Trophoblast cell (in vitro differentiated cells and primary cell): ENCODE measurements at regions not wholly inside any gene's neighbourhood (a gene's known extent, or its start where the extent isn't known, plus 50 kb on each side); places are given as distances from the start of the nearest gene placed in this dataset.

Experiments
- DNase-seq, 2 donors: peaks; one replicate each; pipeline ENCODE4 v3.0.0-alpha.2; 2016
- H2AFZ ChIP-seq: 2 replicates; pipeline ENCODE4 v1.6.1; 2013; ENCODE audit warnings: low read length, moderate library complexity, mild to moderate bottlenecking; ENCODE audit not compliant: insufficient read depth, poor library complexity
- H2AK5ac ChIP-seq: 2 replicates; pipeline ENCODE4 v1.6.1; 2013; ENCODE audit warnings: mild to moderate bottlenecking, low read length
- H2BK120ac ChIP-seq: 2 replicates; pipeline ENCODE4 v1.6.1; 2013; ENCODE audit warnings: low read length, mild to moderate bottlenecking, moderate library complexity; ENCODE audit not compliant: insufficient read depth, poor library complexity
- H2BK12ac ChIP-seq: 2 replicates; pipeline ENCODE4 v1.6.1; 2013; ENCODE audit warnings: mild to moderate bottlenecking, low read length, moderate library complexity
- H2BK5ac ChIP-seq: 2 replicates; pipeline ENCODE4 v1.6.1; 2013; ENCODE audit warnings: low read length, low read depth, moderate library complexity, mild to moderate bottlenecking; ENCODE audit not compliant: poor library complexity
- H3K14ac ChIP-seq: 2 replicates; pipeline ENCODE4 v1.6.1; 2013; ENCODE audit warnings: mild to moderate bottlenecking, low read length
- H3K18ac ChIP-seq: 2 replicates; pipeline ENCODE4 v1.6.1; 2013; ENCODE audit warnings: mild to moderate bottlenecking, low read length
- H3K23ac ChIP-seq: 2 replicates; pipeline ENCODE4 v1.6.1; 2013; ENCODE audit warnings: low read length
- H3K27ac ChIP-seq: 2 replicates; pipeline ENCODE4 v1.5.1; 2013; ENCODE audit warnings: low read depth, mild to moderate bottlenecking, inconsistent platforms, low read length, moderate library complexity
- H3K27me3 ChIP-seq: 2 replicates; pipeline ENCODE4 v1.6.1; 2013; ENCODE audit warnings: inconsistent platforms, mild to moderate bottlenecking, low read length, moderate library complexity; ENCODE audit not compliant: insufficient read depth
- H3K36me3 ChIP-seq, 2 experiments: 1 replicate in 1 of 2; 2 replicates in 1 of 2; pipeline ENCODE4 v1.6.1; 2013; ENCODE audit warnings: low read length in 2 of 2, mild to moderate bottlenecking in 2 of 2, moderate library complexity in 1 of 2; ENCODE audit not compliant: insufficient read depth in 2 of 2, control insufficient read depth in 1 of 2
- H3K4ac ChIP-seq: 2 replicates; pipeline ENCODE4 v1.6.1; 2013; ENCODE audit warnings: low read depth, mild to moderate bottlenecking, low read length, moderate library complexity
- H3K4me1 ChIP-seq, 2 experiments: 1 replicate in 1 of 2; 2 replicates in 1 of 2; pipeline ENCODE4 v1.6.1; 2013; ENCODE audit warnings: low read length in 2 of 2, mild to moderate bottlenecking in 2 of 2, moderate library complexity in 1 of 2; ENCODE audit not compliant: insufficient read depth in 2 of 2, control insufficient read depth in 1 of 2
- H3K4me2 ChIP-seq: 2 replicates; pipeline ENCODE4 v1.6.1; 2013; ENCODE audit warnings: inconsistent platforms, mild to moderate bottlenecking, low read length, moderate library complexity
- H3K4me3 ChIP-seq: 2 replicates; pipeline ENCODE4 v1.5.1; 2013; ENCODE audit warnings: mild to moderate bottlenecking, low read depth, low read length, inconsistent platforms
- H3K79me1 ChIP-seq: one replicate; pipeline ENCODE4 v1.6.1; 2013; ENCODE audit warnings: low read length
- H3K79me2 ChIP-seq: 2 replicates; pipeline ENCODE4 v1.6.1; 2013; ENCODE audit warnings: low read length, mild to moderate bottlenecking; ENCODE audit not compliant: control insufficient read depth, insufficient read depth, poor library complexity
- H3K9ac ChIP-seq: 2 replicates; pipeline ENCODE4 v1.6.1; 2013; ENCODE audit warnings: mild to moderate bottlenecking, low read length
- H3K9me3 ChIP-seq: 2 replicates; pipeline ENCODE4 v1.6.1; 2013; ENCODE audit warnings: low read depth, mild to moderate bottlenecking, control low read depth, inconsistent platforms, low read length; ENCODE audit not compliant: insufficient read depth
- H4K12ac ChIP-seq: 2 replicates; pipeline ENCODE4 v1.6.1; 2013; ENCODE audit warnings: low read depth, mild to moderate bottlenecking, low read length, moderate library complexity
- H4K8ac ChIP-seq: 2 replicates; pipeline ENCODE4 v1.6.1; 2013; ENCODE audit warnings: low read depth, mild to moderate bottlenecking, low read length, moderate library complexity
- H4K91ac ChIP-seq: one replicate; pipeline ENCODE4 v1.6.1; 2013; ENCODE audit warnings: low read depth, mild to moderate bottlenecking, low read length, moderate library complexity
- WGBS: extraction: QIAGEN DNeasy Blood & Tissue Kit; methylation state at CpG from one replicate; pipeline ENCODE4 v1.1.7; 2013; ENCODE audit warnings: missing lambda C conversion rate; ENCODE audit not compliant: insufficient read length, insufficient coverage; ENCODE audit errors: extremely low coverage; 5-methylcytosine and 5-hydroxymethylcytosine counted together

- H3K79me1 ChIP-seq: no peaks in the 10 kb centered on the region
- no CpG with 5 or more reads among the region's 3 CpGs for WGBS
- H4K91ac ChIP-seq: no peak overlapping the region
Measured at GRCh38 chr7:109763611-109764010, 1193.9 kb downstream of the DNAJB9 start.

GRCh38 chr7:109772161-109772560 lies 1202.5 kb downstream of the DNAJB9 start:
- Histone ChIP-seq H2BK120ac (no peak overlapping the region), H4K91ac (no peak overlapping the region), H3K4ac (no peak overlapping the region), H3K4me1 (peaks cover 7% of the 10 kb centered on the region in 2 experiments), H3K27ac (peak overlapping the region; percentile 35), H3K9ac (no peak overlapping the region), H4K8ac (no peak overlapping the region), H3K14ac (no peak overlapping the region), H3K4me3 (no peak overlapping the region), H3K36me3 (no peaks in the 10 kb centered on the region), H2AK5ac (no peak overlapping the region), H2BK12ac (peak overlapping the region; percentile 46), H2BK5ac (no peak overlapping the region), H3K18ac (no peak overlapping the region), H3K79me2 (no peaks in the 10 kb centered on the region), H3K4me2 (no peak overlapping the region), H3K79me1 (no peaks in the 10 kb centered on the region), H3K23ac (no peak overlapping the region), H3K9me3 (no peaks in the 10 kb centered on the region), H4K12ac (no peak overlapping the region), H2AFZ (no peak overlapping the region), H3K27me3 (no peaks in the 10 kb centered on the region)
- no peak for DNase-seq
- WGBS: no CpG with 5 or more reads among the region's 3 CpGs

More at GRCh38 chr7:109763611-109764010, 1193.9 kb downstream of the DNAJB9 start:
- H2BK12ac ChIP-seq: no peak overlapping the region
- no peaks in the 10 kb centered on the region for H3K79me2 ChIP-seq
- no peaks in the 10 kb centered on the region for H3K27me3 ChIP-seq
- H3K23ac ChIP-seq: no peak overlapping the region
- no peaks in the 10 kb centered on the region for H3K4me1 ChIP-seq
- H3K18ac ChIP-seq: no peak overlapping the region
- no peak overlapping the region for H3K27ac ChIP-seq
- no peak for DNase-seq
- no peak overlapping the region for H4K12ac ChIP-seq
- H3K4ac ChIP-seq: no peak overlapping the region
- no peak overlapping the region for H2BK5ac ChIP-seq
- H3K9ac ChIP-seq: no peak overlapping the region
- H3K14ac ChIP-seq: no peak overlapping the region
- H2AK5ac ChIP-seq: no peak overlapping the region
- no peak overlapping the region for H3K4me2 ChIP-seq
- H2BK120ac ChIP-seq: no peak overlapping the region
- no peak overlapping the region for H3K4me3 ChIP-seq
- H2AFZ ChIP-seq: no peak overlapping the region
- peaks cover 5% of the 10 kb centered on the region for H3K9me3 ChIP-seq
- H3K36me3 ChIP-seq: no peaks in the 10 kb centered on the region
- no peak overlapping the region for H4K8ac ChIP-seq

GRCh38 chr7:109782806-109783205 lies 1213.1 kb downstream of the DNAJB9 start:
- Histone ChIP-seq H2BK120ac (no peak overlapping the region), H3K79me1 (no peaks in the 10 kb centered on the region), H3K36me3 (no peaks in the 10 kb centered on the region), H3K4me1 (no peaks in the 10 kb centered on the region), H3K18ac (no peak overlapping the region), H3K27ac (no peak overlapping the region), H3K4me3 (no peak overlapping the region), H3K9me3 (no peaks in the 10 kb centered on the region), H3K14ac (no peak overlapping the region), H2BK5ac (no peak overlapping the region), H3K23ac (no peak overlapping the region), H3K9ac (no peak overlapping the region), H4K12ac (no peak overlapping the region), H3K79me2 (no peaks in the 10 kb centered on the region), H2BK12ac (no peak overlapping the region), H2AFZ (no peak overlapping the region), H4K91ac (no peak overlapping the region), H3K4ac (no peak overlapping the region), H4K8ac (no peak overlapping the region), H2AK5ac (no peak overlapping the region), H3K27me3 (peaks cover 5% of the 10 kb centered on the region), H3K4me2 (no peak overlapping the region)
- no peak for DNase-seq
- no CpG with 5 or more reads among the region's 3 CpGs for WGBS

- Histone ChIP-seq H2BK5ac (no peak overlapping the region), H2AK5ac (no peak overlapping the region), H3K9me3 (peaks cover 2% of the 10 kb centered on the region), H3K18ac (no peak overlapping the region), H3K36me3 (no peaks in the 10 kb centered on the region), H3K14ac (no peak overlapping the region), H3K4me1 (no peaks in the 10 kb centered on the region), H3K9ac (no peak overlapping the region), H4K8ac (no peak overlapping the region), H3K27me3 (no peaks in the 10 kb centered on the region), H3K27ac (no peak overlapping the region), H2BK120ac (no peak overlapping the region), H3K4me2 (no peak overlapping the region), H3K23ac (no peak overlapping the region), H2BK12ac (no peak overlapping the region), H4K12ac (no peak overlapping the region), H3K4me3 (no peak overlapping the region), H2AFZ (no peak overlapping the region), H4K91ac (no peak overlapping the region), H3K4ac (no peak overlapping the region), H3K79me2 (no peaks in the 10 kb centered on the region), H3K79me1 (no peaks in the 10 kb centered on the region)
- no peak for DNase-seq
Measured at GRCh38 chr7:109806548-109806947, 1236.9 kb downstream of the DNAJB9 start.
